ENCODE measurements at regions not wholly inside any gene's neighbourhood (a gene's known extent, or its start where the extent isn't known, plus 50 kb on each side); places are given as distances from the start of the nearest gene placed in this dataset.

- Histone ChIP-seq H3K79me2 (ENCODE audit: low read length) (no peaks in the 10 kb centered on the region), H4K20me1 (ENCODE audit: insufficient read depth, low read depth, low read length) (no peaks in the 10 kb centered on the region), H3K27ac (ENCODE audit: low read length) (no peak overlapping the region), H3K36me3 (ENCODE audit: insufficient read depth, low read length) (no peaks in the 10 kb centered on the region), H3K27me3 (ENCODE audit: low read length) (no peaks in the 10 kb centered on the region), H3K4me2 (ENCODE audit: low read depth, low read length, poor library complexity, severe bottlenecking) (no peak overlapping the region), H3K4me3 (ENCODE audit: low read length) (no peak overlapping the region), H3K9me3 (ENCODE audit: low read length) (no peaks in the 10 kb centered on the region), H3K9me2 (replicated peaks; ENCODE audit: insufficient read depth, low read length) (no peaks in the 10 kb centered on the region), H2AFZ (ENCODE audit: low read length) (no peak overlapping the region), H3K9ac (ENCODE audit: low read length) (no peak overlapping the region), H3K4me1 (ENCODE audit: low read length) (no peaks in the 10 kb centered on the region)
- DNase-seq: no peak
Observed at GRCh38 chr7:97342512-97342911, 225.0 kb downstream of the SDHAF3 start.

GRCh38 chr7:97346349-97346748 lies 228.9 kb downstream of the SDHAF3 start:
- no peak overlapping the region for H3K27ac ChIP-seq (ENCODE audit: low read length)
- no peak overlapping the region for H3K4me2 ChIP-seq (ENCODE audit: low read depth, low read length, poor library complexity, severe bottlenecking)
- DNase-seq: no peak
- H3K9ac ChIP-seq (ENCODE audit: low read length): no peak overlapping the region
- H3K9me2 ChIP-seq (replicated peaks; ENCODE audit: insufficient read depth, low read length): no peaks in the 10 kb centered on the region
- H3K79me2 ChIP-seq (ENCODE audit: low read length): no peaks in the 10 kb centered on the region
- H3K27me3 ChIP-seq (ENCODE audit: low read length): no peaks in the 10 kb centered on the region
- no peak overlapping the region for H2AFZ ChIP-seq (ENCODE audit: low read length)
- H3K36me3 ChIP-seq (ENCODE audit: insufficient read depth, low read length): no peaks in the 10 kb centered on the region
- no peaks in the 10 kb centered on the region for H3K9me3 ChIP-seq (ENCODE audit: low read length)
- H3K4me1 ChIP-seq (ENCODE audit: low read length): no peaks in the 10 kb centered on the region
- no peaks in the 10 kb centered on the region for H4K20me1 ChIP-seq (ENCODE audit: insufficient read depth, low read depth, low read length)
- H3K4me3 ChIP-seq (ENCODE audit: low read length): no peak overlapping the region

GRCh38 chr7:97351488-97351887 lies 234.0 kb downstream of the SDHAF3 start:
- Histone ChIP-seq H3K9ac (ENCODE audit: low read length) (no peak overlapping the region), H2AFZ (ENCODE audit: low read length) (no peak overlapping the region), H3K27ac (ENCODE audit: low read length) (no peak overlapping the region), H3K79me2 (ENCODE audit: low read length) (no peaks in the 10 kb centered on the region), H3K9me3 (ENCODE audit: low read length) (no peaks in the 10 kb centered on the region), H3K4me3 (ENCODE audit: low read length) (no peak overlapping the region), H3K4me1 (ENCODE audit: low read length) (no peaks in the 10 kb centered on the region), H3K9me2 (replicated peaks; ENCODE audit: insufficient read depth, low read length) (no peaks in the 10 kb centered on the region), H4K20me1 (ENCODE audit: insufficient read depth, low read depth, low read length) (no peaks in the 10 kb centered on the region), H3K4me2 (ENCODE audit: low read depth, low read length, poor library complexity, severe bottlenecking) (no peak overlapping the region), H3K36me3 (ENCODE audit: insufficient read depth, low read length) (no peaks in the 10 kb centered on the region), H3K27me3 (ENCODE audit: low read length) (no peaks in the 10 kb centered on the region)
- no peak for DNase-seq

GRCh38 chr7:97357459-97357858 lies 240.0 kb downstream of the SDHAF3 start:
- no peak overlapping the region for H3K4me2 ChIP-seq (ENCODE audit: low read depth, low read length, poor library complexity, severe bottlenecking)
- no peaks in the 10 kb centered on the region for H4K20me1 ChIP-seq (ENCODE audit: insufficient read depth, low read depth, low read length)
- H3K9me3 ChIP-seq (ENCODE audit: low read length): no peaks in the 10 kb centered on the region
- no peak overlapping the region for H3K4me3 ChIP-seq (ENCODE audit: low read length)
- H3K9me2 ChIP-seq (replicated peaks; ENCODE audit: insufficient read depth, low read length): no peaks in the 10 kb centered on the region
- H3K27ac ChIP-seq (ENCODE audit: low read length): no peak overlapping the region
- no peak overlapping the region for H2AFZ ChIP-seq (ENCODE audit: low read length)
- H3K27me3 ChIP-seq (ENCODE audit: low read length): no peaks in the 10 kb centered on the region
- no peaks in the 10 kb centered on the region for H3K4me1 ChIP-seq (ENCODE audit: low read length)
- no peaks in the 10 kb centered on the region for H3K79me2 ChIP-seq (ENCODE audit: low read length)
- DNase-seq: no peak
- H3K9ac ChIP-seq (ENCODE audit: low read length): no peak overlapping the region
- no peaks in the 10 kb centered on the region for H3K36me3 ChIP-seq (ENCODE audit: insufficient read depth, low read length)

GRCh38 chr7:97372882-97373281 lies 255.4 kb downstream of the SDHAF3 start:
- Histone ChIP-seq H3K79me2 (ENCODE audit: low read length) (no peaks in the 10 kb centered on the region), H2AFZ (ENCODE audit: low read length) (no peak overlapping the region), H3K9me3 (ENCODE audit: low read length) (no peaks in the 10 kb centered on the region), H3K27me3 (ENCODE audit: low read length) (no peaks in the 10 kb centered on the region), H4K20me1 (ENCODE audit: insufficient read depth, low read depth, low read length) (no peaks in the 10 kb centered on the region), H3K9me2 (replicated peaks; ENCODE audit: insufficient read depth, low read length) (no peaks in the 10 kb centered on the region), H3K4me3 (ENCODE audit: low read length) (no peak overlapping the region), H3K9ac (ENCODE audit: low read length) (no peak overlapping the region), H3K36me3 (ENCODE audit: insufficient read depth, low read length) (no peaks in the 10 kb centered on the region), H3K4me2 (ENCODE audit: low read depth, low read length, poor library complexity, severe bottlenecking) (no peak overlapping the region), H3K27ac (ENCODE audit: low read length) (no peak overlapping the region), H3K4me1 (ENCODE audit: low read length) (no peaks in the 10 kb centered on the region)
- DNase-seq: no peak

- DNase-seq: no peak
Observed at GRCh38 chr7:97373736-97374135, 256.2 kb downstream of the SDHAF3 start.

GRCh38 chr7:97377713-97378112 lies 260.2 kb downstream of the SDHAF3 start:
- H3K27me3 ChIP-seq (ENCODE audit: low read length): no peaks in the 10 kb centered on the region
- H2AFZ ChIP-seq (ENCODE audit: low read length): no peak overlapping the region
- H3K9ac ChIP-seq (ENCODE audit: low read length): no peak overlapping the region
- H3K9me2 ChIP-seq (replicated peaks; ENCODE audit: insufficient read depth, low read length): no peaks in the 10 kb centered on the region
- H4K20me1 ChIP-seq (ENCODE audit: insufficient read depth, low read depth, low read length): no peaks in the 10 kb centered on the region
- no peaks in the 10 kb centered on the region for H3K4me1 ChIP-seq (ENCODE audit: low read length)
- H3K36me3 ChIP-seq (ENCODE audit: insufficient read depth, low read length): no peaks in the 10 kb centered on the region
- DNase-seq: no peak
- H3K4me3 ChIP-seq (ENCODE audit: low read length): no peak overlapping the region
- H3K79me2 ChIP-seq (ENCODE audit: low read length): no peaks in the 10 kb centered on the region
- H3K9me3 ChIP-seq (ENCODE audit: low read length): no peaks in the 10 kb centered on the region
- H3K4me2 ChIP-seq (ENCODE audit: low read depth, low read length, poor library complexity, severe bottlenecking): no peak overlapping the region
- no peak overlapping the region for H3K27ac ChIP-seq (ENCODE audit: low read length)

More at GRCh38 chr7:97373736-97374135, 256.2 kb downstream of the SDHAF3 start:
- Histone ChIP-seq H3K27ac (ENCODE audit: low read length) (no peak overlapping the region), H3K4me1 (ENCODE audit: low read length) (no peaks in the 10 kb centered on the region), H3K27me3 (ENCODE audit: low read length) (no peaks in the 10 kb centered on the region), H3K9me2 (replicated peaks; ENCODE audit: insufficient read depth, low read length) (no peaks in the 10 kb centered on the region), H3K9me3 (ENCODE audit: low read length) (no peaks in the 10 kb centered on the region), H4K20me1 (ENCODE audit: insufficient read depth, low read depth, low read length) (no peaks in the 10 kb centered on the region), H3K4me2 (ENCODE audit: low read depth, low read length, poor library complexity, severe bottlenecking) (no peak overlapping the region), H3K79me2 (ENCODE audit: low read length) (no peaks in the 10 kb centered on the region), H3K4me3 (ENCODE audit: low read length) (no peak overlapping the region), H3K9ac (ENCODE audit: low read length) (no peak overlapping the region), H3K36me3 (ENCODE audit: insufficient read depth, low read length) (no peaks in the 10 kb centered on the region), H2AFZ (ENCODE audit: low read length) (no peak overlapping the region)

DNA sequence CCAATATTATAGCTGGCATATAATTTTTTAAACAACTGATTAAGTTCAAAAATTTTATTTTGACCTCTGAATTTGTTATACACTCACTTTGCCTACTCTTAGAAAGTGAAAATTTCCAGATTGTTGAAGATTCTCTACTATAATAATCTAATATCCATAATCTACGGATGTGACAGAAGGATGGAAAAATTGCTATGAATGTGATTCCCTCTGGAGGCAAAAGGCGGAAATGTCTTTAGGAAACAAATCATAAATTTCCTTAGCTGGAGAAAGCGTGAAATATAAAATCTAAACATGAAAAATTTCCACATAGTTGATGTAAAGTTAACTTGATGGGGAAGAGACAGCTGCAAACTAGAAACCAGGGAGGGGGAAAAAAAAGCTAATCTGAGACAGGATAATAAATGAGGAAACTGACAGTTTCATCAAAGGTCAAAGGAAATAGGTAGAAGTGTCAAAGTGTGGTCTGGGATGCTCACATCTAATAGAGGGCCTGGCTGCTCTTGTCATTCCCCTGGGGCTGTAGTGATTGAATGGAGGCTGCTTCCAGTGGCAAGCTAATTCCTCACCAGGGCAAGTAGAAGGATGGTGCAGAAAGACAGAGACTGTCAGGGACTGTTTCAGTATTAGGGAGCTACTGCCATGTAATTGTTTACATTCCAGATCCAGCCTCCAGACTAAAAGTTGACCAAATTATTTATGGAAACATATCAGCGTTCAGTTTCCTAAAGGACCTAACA lies 264.5 kb downstream of the SDHAF3 start:
- H3K9ac ChIP-seq (ENCODE audit: low read length): no peak overlapping the region
- H3K4me3 ChIP-seq (ENCODE audit: low read length): no peak overlapping the region
- H4K20me1 ChIP-seq (ENCODE audit: insufficient read depth, low read depth, low read length): no peaks in the 10 kb centered on the region
- H2AFZ ChIP-seq (ENCODE audit: low read length): no peak overlapping the region
- H3K36me3 ChIP-seq (ENCODE audit: insufficient read depth, low read length): no peaks in the 10 kb centered on the region
- no peaks in the 10 kb centered on the region for H3K4me1 ChIP-seq (ENCODE audit: low read length)
- no peak overlapping the region for H3K4me2 ChIP-seq (ENCODE audit: low read depth, low read length, poor library complexity, severe bottlenecking)
- no peaks in the 10 kb centered on the region for H3K9me2 ChIP-seq (replicated peaks; ENCODE audit: insufficient read depth, low read length)
- H3K9me3 ChIP-seq (ENCODE audit: low read length): no peaks in the 10 kb centered on the region
- no peak overlapping the region for H3K27ac ChIP-seq (ENCODE audit: low read length)
- no peak for DNase-seq
- H3K27me3 ChIP-seq (ENCODE audit: low read length): no peaks in the 10 kb centered on the region
- H3K79me2 ChIP-seq (ENCODE audit: low read length): no peaks in the 10 kb centered on the region
